Hematopoietic multipotent progenitor cell treated with erythropoietin and hydrocortisone succinate and interleukin-3 and kit ligand, for 6 days (in vitro differentiated cells): ENCODE measurements at regions not wholly inside any gene's neighbourhood (a gene's known extent, or its start where the extent isn't known, plus 50 kb on each side); places are given as distances from the start of the nearest gene placed in this dataset.
"Not testable (repeated sequence)": the region's sequence is repeated elsewhere in the genome, so short reads cannot be mapped to it uniquely, and the experiment has no call there.

Experiments
- DNase-seq: peaks from one replicate; pipeline ENCODE4 v3.0.0-alpha.2; 2015

GRCh38 chr9:26142631-26143030 lies 464.4 kb upstream of the TUSC1 start:
- DNase-seq = no peak

- no peak for DNase-seq
Observed at GRCh38 chr9:26142201-26142600, 464.0 kb upstream of the TUSC1 start.

- DNase-seq = no peak
Observed at GRCh38 chr9:26133537-26133936, 455.3 kb upstream of the TUSC1 start.

GRCh38 chr9:26132746-26133312 lies 454.6 kb upstream of the TUSC1 start:
- DNase-seq = no peak

GRCh38 chr9:26131886-26132285 lies 453.6 kb upstream of the TUSC1 start:
- DNase-seq = no peak

- DNase-seq = no peak
Observed at GRCh38 chr9:26129217-26129616, 451.0 kb upstream of the TUSC1 start.

- DNase-seq = no peak
Observed at GRCh38 chr9:26125693-26126092, 447.4 kb upstream of the TUSC1 start.

GRCh38 chr9:26116085-26116484 lies 437.8 kb upstream of the TUSC1 start:
- not testable (repeated sequence) for DNase-seq

- DNase-seq = no peak
Observed at GRCh38 chr9:26112724-26113123, 434.5 kb upstream of the TUSC1 start.

- no peak for DNase-seq
Observed at GRCh38 chr9:26086396-26086795, 408.2 kb upstream of the TUSC1 start.

- no peak for DNase-seq
Observed at GRCh38 chr9:26081847-26082246, 403.6 kb upstream of the TUSC1 start.

- DNase-seq = no peak
Observed at GRCh38 chr9:26078706-26079105, 400.5 kb upstream of the TUSC1 start.

- no peak for DNase-seq
Observed at GRCh38 chr9:26077860-26078259, 399.6 kb upstream of the TUSC1 start.

- DNase-seq = no peak
Observed at GRCh38 chr9:26067608-26068007, 389.4 kb upstream of the TUSC1 start.

GRCh38 chr9:26066237-26066636 lies 388.0 kb upstream of the TUSC1 start:
- DNase-seq = no peak

GRCh38 chr9:26061948-26062575 lies 383.8 kb upstream of the TUSC1 start:
- no peak for DNase-seq

GRCh38 chr9:26058111-26058895 lies 380.1 kb upstream of the TUSC1 start:
- DNase-seq = no peak

GRCh38 chr9:26057050-26057449 lies 378.8 kb upstream of the TUSC1 start:
- DNase-seq = no peak

GRCh38 chr9:26054600-26055520 lies 376.6 kb upstream of the TUSC1 start:
- no peak for DNase-seq

GRCh38 chr9:26053954-26054353 lies 375.7 kb upstream of the TUSC1 start:
- DNase-seq = no peak

GRCh38 chr9:26043431-26043830 lies 365.2 kb upstream of the TUSC1 start:
- no peak for DNase-seq

GRCh38 chr9:26034786-26035185 lies 356.5 kb upstream of the TUSC1 start:
- no peak for DNase-seq

- DNase-seq = no peak
Observed at GRCh38 chr9:26033336-26033735, 355.1 kb upstream of the TUSC1 start.
